ENCODE measurements at regions not wholly inside any gene's neighbourhood (a gene's known extent, or its start where the extent isn't known, plus 50 kb on each side); places are given as distances from the start of the nearest gene placed in this dataset.

DNA sequence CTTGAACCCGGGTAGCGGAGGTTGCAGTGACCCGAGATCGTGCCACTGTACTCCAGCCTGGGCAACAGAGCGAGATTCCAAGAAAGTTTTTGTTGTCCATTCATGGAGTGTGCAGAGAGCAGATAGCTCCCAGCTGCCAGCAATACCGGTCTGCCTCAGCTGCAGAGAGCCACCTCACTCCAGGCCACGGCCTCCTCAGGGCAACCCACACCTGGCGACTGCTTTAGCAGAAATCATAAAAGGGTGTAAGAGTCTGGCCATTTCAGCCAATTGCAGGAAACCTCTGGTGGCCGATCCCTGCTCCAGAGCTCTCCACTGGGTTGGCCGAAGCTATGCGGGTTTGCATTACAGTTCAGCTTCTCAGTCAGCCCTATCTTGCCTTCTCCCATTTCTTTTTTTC lies 227.4 kb upstream of the BCOR start:
- no peak for DNase-seq (ENCODE audit: low read depth)
- TF ChIP-seq, protein P1, sequence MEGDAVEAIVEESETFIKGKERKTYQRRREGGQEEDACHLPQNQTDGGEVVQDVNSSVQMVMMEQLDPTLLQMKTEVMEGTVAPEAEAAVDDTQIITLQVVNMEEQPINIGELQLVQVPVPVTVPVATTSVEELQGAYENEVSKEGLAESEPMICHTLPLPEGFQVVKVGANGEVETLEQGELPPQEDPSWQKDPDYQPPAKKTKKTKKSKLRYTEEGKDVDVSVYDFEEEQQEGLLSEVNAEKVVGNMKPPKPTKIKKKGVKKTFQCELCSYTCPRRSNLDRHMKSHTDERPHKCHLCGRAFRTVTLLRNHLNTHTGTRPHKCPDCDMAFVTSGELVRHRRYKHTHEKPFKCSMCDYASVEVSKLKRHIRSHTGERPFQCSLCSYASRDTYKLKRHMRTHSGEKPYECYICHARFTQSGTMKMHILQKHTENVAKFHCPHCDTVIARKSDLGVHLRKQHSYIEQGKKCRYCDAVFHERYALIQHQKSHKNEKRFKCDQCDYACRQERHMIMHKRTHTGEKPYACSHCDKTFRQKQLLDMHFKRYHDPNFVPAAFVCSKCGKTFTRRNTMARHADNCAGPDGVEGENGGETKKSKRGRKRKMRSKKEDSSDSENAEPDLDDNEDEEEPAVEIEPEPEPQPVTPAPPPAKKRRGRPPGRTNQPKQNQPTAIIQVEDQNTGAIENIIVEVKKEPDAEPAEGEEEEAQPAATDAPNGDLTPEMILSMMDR (IDR thresholded peaks at IDR 0.05; ENCODE audit: insufficient read depth, low read depth, low read length) = no peak
- H3K36me3 ChIP-seq (ENCODE audit: control insufficient read depth, insufficient read depth, low read length) = no peaks in the 10 kb centered on the region
- no peak overlapping the region for H3K4me3 ChIP-seq (ENCODE audit: low read depth, low read length)
- ChIA-PET POLR2A (no interaction called here), CTCF (no interaction called here)
- H3K27me3 ChIP-seq (ENCODE audit: control insufficient read depth, insufficient read depth, low read length) = no peaks in the 10 kb centered on the region

DNA sequence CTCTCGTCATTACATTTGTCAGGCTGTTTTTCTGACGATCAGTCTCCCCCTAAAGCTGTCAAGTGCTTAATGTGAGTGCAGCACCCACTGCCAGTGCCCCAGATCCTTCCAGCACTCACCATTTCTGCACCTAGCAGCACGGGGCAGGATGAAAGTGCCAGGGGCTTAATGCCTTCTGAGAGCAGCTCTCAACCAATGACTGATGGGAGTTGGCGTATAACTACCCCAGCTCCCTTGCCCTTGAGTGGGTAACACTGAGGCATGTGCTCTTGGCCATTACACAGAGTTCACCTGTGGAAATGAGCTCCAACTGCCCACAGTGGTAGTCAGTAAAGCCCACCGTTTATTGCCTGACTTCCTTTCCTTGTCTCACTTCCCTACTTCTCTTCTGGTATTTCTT lies 226.2 kb upstream of the BCOR start:
- POLR2A ChIA-PET = no interaction called here

DNA sequence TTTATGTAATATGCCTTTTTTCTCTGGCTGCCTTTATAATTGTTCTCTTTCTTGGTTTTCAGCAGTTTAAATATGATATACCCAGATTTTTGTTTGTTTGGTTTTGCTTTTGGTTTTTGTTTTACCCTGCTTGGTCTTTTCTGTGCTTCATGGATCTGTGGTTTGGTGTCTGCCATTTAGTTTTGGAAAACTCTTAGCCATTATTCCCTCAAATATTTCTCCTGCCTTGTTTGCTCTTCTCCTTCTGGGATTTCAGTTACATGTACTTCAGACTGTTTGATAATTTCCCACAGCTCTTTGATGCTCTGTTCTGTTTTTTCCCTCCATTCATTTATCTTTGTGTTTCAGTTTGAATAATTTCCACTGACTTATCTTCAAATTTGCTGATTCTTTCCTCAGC lies 223.1 kb upstream of the BCOR start:
- ChIA-PET POLR2A (no interaction called here), CTCF (no interaction called here)
- H3K4me3 ChIP-seq (ENCODE audit: low read depth, low read length) = no peak overlapping the region
- no peaks in the 10 kb centered on the region for H3K36me3 ChIP-seq (ENCODE audit: control insufficient read depth, insufficient read depth, low read length)
- TF ChIP-seq, protein P1 (IDR thresholded peaks at IDR 0.05; ENCODE audit: insufficient read depth, low read depth, low read length) = no peak
- H3K27me3 ChIP-seq (ENCODE audit: control insufficient read depth, insufficient read depth, low read length) = no peaks in the 10 kb centered on the region
- DNase-seq (ENCODE audit: low read depth) = no peak

More for the DNA sequence above, 226.2 kb upstream of the BCOR start:
- Histone ChIP-seq H3K4me3 (ENCODE audit: low read depth, low read length) (no peak overlapping the region), H3K27me3 (ENCODE audit: control insufficient read depth, insufficient read depth, low read length) (no peaks in the 10 kb centered on the region), H3K36me3 (ENCODE audit: control insufficient read depth, insufficient read depth, low read length) (no peaks in the 10 kb centered on the region)
- CTCF ChIA-PET = no interaction called here
- no peak for DNase-seq (ENCODE audit: low read depth)
- TF ChIP-seq, protein P1 (IDR thresholded peaks at IDR 0.05; ENCODE audit: insufficient read depth, low read depth, low read length) = no peak

DNA sequence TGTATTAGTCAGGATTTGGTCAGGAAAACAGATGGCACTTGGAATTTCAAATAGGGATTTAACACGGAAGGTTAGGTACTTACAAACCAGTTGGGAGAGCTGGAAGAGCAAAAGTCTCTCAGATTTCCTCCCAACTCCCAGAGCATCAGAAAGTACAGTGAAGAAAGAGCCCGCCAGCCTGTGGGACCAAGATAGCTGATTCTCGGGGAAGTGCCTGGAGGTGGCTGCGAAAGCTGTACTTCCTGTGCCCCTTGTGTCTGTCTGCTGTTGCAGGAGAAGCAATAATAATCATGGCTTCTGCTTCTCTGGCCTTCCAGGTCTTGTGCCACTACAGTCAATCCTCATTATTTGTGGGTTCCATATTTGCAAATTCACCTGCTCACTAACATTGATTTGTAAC lies 221.0 kb upstream of the BCOR start:
- TF ChIP-seq, protein P1 (IDR thresholded peaks at IDR 0.05; ENCODE audit: insufficient read depth, low read depth, low read length) = no peak
- no peak for DNase-seq (ENCODE audit: low read depth)
- H3K27me3 ChIP-seq (ENCODE audit: control insufficient read depth, insufficient read depth, low read length) = no peaks in the 10 kb centered on the region
- POLR2A ChIA-PET = no interaction called here
- CTCF ChIA-PET = interaction anchor here (1.1 to 1.2 kb wide), 2 partner anchors 19 to 220 kb away, joined by 3 read pairs; no protein-coding TSS in a partner anchor
- H3K36me3 ChIP-seq (ENCODE audit: control insufficient read depth, insufficient read depth, low read length) = no peaks in the 10 kb centered on the region
- no peak overlapping the region for H3K4me3 ChIP-seq (ENCODE audit: low read depth, low read length)

DNA sequence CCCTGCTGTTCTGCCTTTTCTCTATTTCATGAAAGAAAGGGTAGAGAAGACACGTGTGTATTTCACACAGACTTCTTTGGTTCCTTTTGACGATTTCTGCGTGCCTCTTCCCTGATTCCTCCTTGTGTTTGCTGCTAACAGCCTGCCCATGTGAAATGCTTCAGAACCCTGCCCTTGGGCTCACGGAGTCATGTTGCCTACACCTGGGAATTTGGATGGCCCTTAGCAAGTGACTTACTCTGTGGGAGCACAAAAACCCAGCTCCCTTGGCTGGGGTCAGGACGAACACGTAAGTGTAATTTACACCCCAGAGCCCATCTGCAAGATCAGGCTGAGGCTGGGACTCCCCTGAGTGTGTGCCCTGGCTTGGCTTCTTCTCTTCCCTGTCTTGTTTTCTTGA lies 220.3 kb upstream of the BCOR start:
- no peaks in the 10 kb centered on the region for H3K36me3 ChIP-seq (ENCODE audit: control insufficient read depth, insufficient read depth, low read length)
- TF ChIP-seq, protein P1 (IDR thresholded peaks at IDR 0.05; ENCODE audit: insufficient read depth, low read depth, low read length) = no peak
- no peak for DNase-seq (ENCODE audit: low read depth)
- POLR2A ChIA-PET = no interaction called here
- CTCF ChIA-PET = interaction anchor here (1.1 to 1.2 kb wide), 2 partner anchors 18 to 221 kb away, joined by 3 read pairs; no protein-coding TSS in a partner anchor
- H3K4me3 ChIP-seq (ENCODE audit: low read depth, low read length) = no peak overlapping the region
- H3K27me3 ChIP-seq (ENCODE audit: control insufficient read depth, insufficient read depth, low read length) = no peaks in the 10 kb centered on the region

All from BJ (cell line).